ENCODE measurements at regions not wholly inside any gene's neighbourhood (a gene's known extent, or its start where the extent isn't known, plus 50 kb on each side); places are given as distances from the start of the nearest gene placed in this dataset.

DNA sequence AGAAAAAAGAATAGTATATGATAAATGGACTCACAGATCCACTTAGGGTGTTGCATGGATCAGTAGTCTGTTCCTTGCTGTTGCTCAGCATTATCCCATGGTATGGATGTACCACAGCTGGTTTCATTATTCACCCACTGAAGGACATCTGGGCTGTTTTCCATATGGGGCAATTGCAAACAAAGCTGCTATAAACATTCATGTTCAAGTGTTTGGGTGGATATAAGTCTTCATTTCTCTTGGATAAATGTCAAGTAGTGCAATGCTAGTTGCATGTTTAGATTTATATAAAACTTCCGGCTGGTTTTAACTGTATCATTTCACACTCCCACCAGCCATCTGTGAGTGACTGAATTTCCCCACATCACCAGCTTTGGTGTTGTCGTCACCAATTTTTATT lies 137.7 kb downstream of the ASB7 start:
- Mint-ChIP-seq H3K27me3 (peaks cover 8% of the 10 kb centered on the region), H3K9me3 (ENCODE audit: insufficient read depth) (no peaks in the 10 kb centered on the region), H3K27ac (no peak overlapping the region), H3K4me3 (no peak overlapping the region), H3K4me1 (no peaks in the 10 kb centered on the region)
- no peak overlapping the region for H2AFZ ChIP-seq (ENCODE audit: insufficient read depth, low read depth, low read length, poor library complexity, severe bottlenecking)
- POLR2A ChIA-PET: no interaction called here
- intact Hi-C loops (cut with micrococcal nuclease): no loop called here
- no peak overlapping the region for H3K4me2 ChIP-seq (replicated peaks; ENCODE audit: low read depth, low read length, poor library complexity, severe bottlenecking)
- DNase-seq: no peak
- no peaks in the 10 kb centered on the region for H3K4me1 ChIP-seq (ENCODE audit: control insufficient read depth in 2 of 2, insufficient read depth in 2 of 2, low read length in 2 of 2)
- no peaks in the 10 kb centered on the region for H3K79me2 ChIP-seq (ENCODE audit: control insufficient read depth, insufficient read depth, low read length)
- no CpG with 5 or more reads among the region's 2 CpGs for WGBS (ENCODE audit: insufficient coverage)
- no peaks in the 10 kb centered on the region for H3K36me3 ChIP-seq (replicated peaks in 1 of 2; ENCODE audit: control extremely low read depth in 1 of 2, control insufficient read depth in 1 of 2, extremely low read depth in 1 of 2, insufficient read depth in 2 of 2, low read length in 1 of 2)
- H3K27ac ChIP-seq (ENCODE audit: low read length in 2 of 2): no peak overlapping the region
- H3K9me3 ChIP-seq (ENCODE audit: control extremely low read depth in 1 of 3, control insufficient read depth in 2 of 3, insufficient read depth in 1 of 3, low read length in 2 of 3): peaks cover 0 to 4% (median 0%) of the 10 kb centered on the region in 3 donors
- CTCF ChIA-PET: no interaction called here
- H3K4me3 ChIP-seq (ENCODE audit: control extremely low read depth in 1 of 5, extremely low read depth in 1 of 5, insufficient read depth in 1 of 5, low read depth in 2 of 5, low read length in 4 of 5): no peak overlapping the region
- no peaks in the 10 kb centered on the region for H3K27me3 ChIP-seq (replicated peaks in 1 of 4; ENCODE audit: control extremely low read depth in 1 of 4, control insufficient read depth in 3 of 4, insufficient read depth in 4 of 4, low read length in 3 of 4)
- TF ChIP-seq EZH2 (IDR thresholded peaks at IDR 0.05; ENCODE audit: borderline replicate concordance, insufficient read depth, low read depth, low read length, poor library complexity, severe bottlenecking): no peak
- TF ChIP-seq, protein P1, sequence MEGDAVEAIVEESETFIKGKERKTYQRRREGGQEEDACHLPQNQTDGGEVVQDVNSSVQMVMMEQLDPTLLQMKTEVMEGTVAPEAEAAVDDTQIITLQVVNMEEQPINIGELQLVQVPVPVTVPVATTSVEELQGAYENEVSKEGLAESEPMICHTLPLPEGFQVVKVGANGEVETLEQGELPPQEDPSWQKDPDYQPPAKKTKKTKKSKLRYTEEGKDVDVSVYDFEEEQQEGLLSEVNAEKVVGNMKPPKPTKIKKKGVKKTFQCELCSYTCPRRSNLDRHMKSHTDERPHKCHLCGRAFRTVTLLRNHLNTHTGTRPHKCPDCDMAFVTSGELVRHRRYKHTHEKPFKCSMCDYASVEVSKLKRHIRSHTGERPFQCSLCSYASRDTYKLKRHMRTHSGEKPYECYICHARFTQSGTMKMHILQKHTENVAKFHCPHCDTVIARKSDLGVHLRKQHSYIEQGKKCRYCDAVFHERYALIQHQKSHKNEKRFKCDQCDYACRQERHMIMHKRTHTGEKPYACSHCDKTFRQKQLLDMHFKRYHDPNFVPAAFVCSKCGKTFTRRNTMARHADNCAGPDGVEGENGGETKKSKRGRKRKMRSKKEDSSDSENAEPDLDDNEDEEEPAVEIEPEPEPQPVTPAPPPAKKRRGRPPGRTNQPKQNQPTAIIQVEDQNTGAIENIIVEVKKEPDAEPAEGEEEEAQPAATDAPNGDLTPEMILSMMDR (IDR thresholded peaks at IDR 0.05): no peak
- no peak for ATAC-seq (ENCODE audit: low read depth)
- no peaks in the 10 kb centered on the region for H4K20me1 ChIP-seq (ENCODE audit: control insufficient read depth, insufficient read depth, low read length, poor library complexity, severe bottlenecking)
- no peak overlapping the region for H3K9ac ChIP-seq (ENCODE audit: low read length)

DNA sequence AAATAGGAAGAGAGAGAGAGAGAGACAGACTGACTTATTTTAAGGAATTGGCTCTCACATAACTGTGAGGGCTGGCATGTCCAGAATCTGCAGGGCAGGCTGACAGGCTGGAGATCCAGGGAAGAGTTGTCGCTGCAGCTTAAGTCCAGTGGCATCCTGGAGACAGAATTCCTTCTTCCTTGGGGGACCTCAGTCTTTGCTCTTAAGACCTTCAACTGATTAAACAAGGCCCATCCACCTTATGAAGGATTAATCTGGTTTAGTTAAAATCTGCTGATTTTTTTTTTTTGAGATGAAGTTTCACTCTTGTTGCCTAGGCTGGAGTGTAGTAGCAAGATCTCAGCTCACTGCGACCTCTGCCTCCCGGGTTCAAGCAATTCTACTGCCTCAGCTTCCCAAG lies 128.0 kb upstream of the ALDH1A3 start:
- no peak for TF ChIP-seq EZH2 (IDR thresholded peaks at IDR 0.05; ENCODE audit: borderline replicate concordance, insufficient read depth, low read depth, low read length, poor library complexity, severe bottlenecking)
- TF ChIP-seq, protein P1 (IDR thresholded peaks at IDR 0.05): no peak
- Histone ChIP-seq H3K9ac (ENCODE audit: low read length) (no peak overlapping the region), H3K4me1 (ENCODE audit: control insufficient read depth in 2 of 2, insufficient read depth in 2 of 2, low read length in 2 of 2) (no peaks in the 10 kb centered on the region), H3K4me3 (ENCODE audit: control extremely low read depth in 1 of 5, extremely low read depth in 1 of 5, insufficient read depth in 1 of 5, low read depth in 2 of 5, low read length in 4 of 5) (no peak overlapping the region), H2AFZ (ENCODE audit: insufficient read depth, low read depth, low read length, poor library complexity, severe bottlenecking) (no peak overlapping the region), H3K4me2 (replicated peaks; ENCODE audit: low read depth, low read length, poor library complexity, severe bottlenecking) (no peak overlapping the region), H3K36me3 (replicated peaks in 1 of 2; ENCODE audit: control extremely low read depth in 1 of 2, control insufficient read depth in 1 of 2, extremely low read depth in 1 of 2, insufficient read depth in 2 of 2, low read length in 1 of 2) (no peaks in the 10 kb centered on the region), H3K27me3 (replicated peaks in 1 of 4; ENCODE audit: control extremely low read depth in 1 of 4, control insufficient read depth in 3 of 4, insufficient read depth in 4 of 4, low read length in 3 of 4) (peaks cover 0 to 11% (median under 1%) of the 10 kb centered on the region in 4 experiments), H4K20me1 (ENCODE audit: control insufficient read depth, insufficient read depth, low read length, poor library complexity, severe bottlenecking) (no peaks in the 10 kb centered on the region), H3K79me2 (ENCODE audit: control insufficient read depth, insufficient read depth, low read length) (no peaks in the 10 kb centered on the region), H3K9me3 (ENCODE audit: control extremely low read depth in 1 of 3, control insufficient read depth in 2 of 3, insufficient read depth in 1 of 3, low read length in 2 of 3) (peaks cover 2 to 6% (median 3%) of the 10 kb centered on the region in 3 donors), H3K27ac (ENCODE audit: low read length in 2 of 2) (no peak overlapping the region)
- Mint-ChIP-seq H3K4me3 (no peak overlapping the region), H3K27me3 (peaks cover 39% of the 10 kb centered on the region), H3K9me3 (ENCODE audit: insufficient read depth) (peaks cover 7% of the 10 kb centered on the region), H3K4me1 (no peaks in the 10 kb centered on the region), H3K27ac (no peak overlapping the region)
- CTCF ChIA-PET: interaction anchor here (0.7 kb wide), 1 partner anchor 33 kb away, joined by 3 read pairs; no protein-coding TSS in a partner anchor
- ATAC-seq (ENCODE audit: low read depth): no peak
- intact Hi-C loops (cut with micrococcal nuclease): no loop called here
- no peak for DNase-seq
- 100% methylated on average over 2 of the region's 3 CpGs for whole genome bisulfite sequencing (ENCODE audit: insufficient coverage)
- POLR2A ChIA-PET: no interaction called here
